A549 (cell line): ENCODE measurements at regions not wholly inside any gene's neighbourhood (a gene's known extent, or its start where the extent isn't known, plus 50 kb on each side); places are given as distances from the start of the nearest gene placed in this dataset.
A peak's percentile ranks its signal among the peaks of the same experiment; 100 is the strongest.

ENCODE experiments used
- ATAC-seq, 2 experiments: fragments of 200-7000 bp in 1 of 2; fragments of >200 bp in 1 of 2; cut with Nextera tagmentation in 1 of 2; cut with Tn5 transposase in 1 of 2; 3 replicates each; pipeline versions ENCODE4 v1.8.0 to v1.9.1; 2018 to 2020; ENCODE audit warnings: mild to moderate bottlenecking in 1 of 2, moderate library complexity in 1 of 2
- CTCF ChIA-PET: fragments of 300-600 bp; sonication (Branson Sonifier 250); formaldehyde crosslinking; extraction: SDS; loops from one replicate; lab custom pipeline; 2021; ENCODE audit warnings: antibody characterized with exemption, inconsistent platforms; lab: Yijun Ruan, JAX
- POLR2A ChIA-PET: fragments of 350-600 bp; formaldehyde crosslinking; extraction: SDS; loops from one replicate; lab custom pipeline; 2021; ENCODE audit warnings: antibody characterized with exemption, inconsistent platforms; lab: Yijun Ruan, JAX
- DNase-seq, 2 experiments: peaks; one replicate each; pipeline versions ENCODE4 v3.0.0 to v3.0.0-alpha.2; 2011 to 2016; ENCODE audit warnings: low read depth in 1 of 2, low spot score in 1 of 2
- FAIRE-seq: peaks from 2 replicates; lab custom pipeline; 2011; peaks lifted over from hg19 to GRCh38; lab: Jason Lieb, UNC
- H3K27ac ChIP-seq, 2 experiments: fragments of >200 bp; sonication (Bioruptor Twin); formaldehyde crosslinking; 3 replicates each; pipeline ENCODE4 v1.5.1; 2016 to 2017
- H3K4me1 ChIP-seq: fragments of >200 bp; sonication (Bioruptor Twin); formaldehyde crosslinking; 3 replicates; pipeline ENCODE4 v1.6.1; 2016
- H3K4me2 ChIP-seq: fragments of >200 bp; sonication (Bioruptor Twin); formaldehyde crosslinking; 3 replicates; pipeline ENCODE4 v1.6.1; 2016
- H3K4me3 ChIP-seq: fragments of >200 bp; sonication (Bioruptor Twin); formaldehyde crosslinking; 3 replicates; pipeline ENCODE4 v1.5.1; 2016
- H3K9me3 ChIP-seq: fragments of >200 bp; sonication (Bioruptor Twin); formaldehyde crosslinking; 3 replicates; pipeline ENCODE4 v1.6.1; 2016
- BHLHE40 ChIP-seq: IDR thresholded peaks from 2 replicates; pipeline ENCODE4 v1.6.1; 2012; ENCODE audit warnings: low read depth, low read length, inconsistent platforms
- CBX2 ChIP-seq: fragments of 200-600 bp; sonication (generic); IDR thresholded peaks from 2 replicates; pipeline ENCODE4 v1.6.1; 2016; ENCODE audit warnings: low read depth, mild to moderate bottlenecking, borderline replicate concordance
- CBX8 ChIP-seq: fragments of 200-600 bp; sonication (generic); IDR thresholded peaks from 2 replicates; pipeline ENCODE4 v1.6.1; 2016
- CHD2 ChIP-seq: fragments of 150-350 bp; IDR thresholded peaks from 2 replicates; pipeline ENCODE4 v1.6.1; 2014; ENCODE audit warnings: low read length; ENCODE audit not compliant: partially characterized antibody
- CHD4 ChIP-seq: fragments of 200-600 bp; sonication (generic); IDR thresholded peaks from 2 replicates; pipeline ENCODE4 v1.6.1; 2016; ENCODE audit warnings: antibody characterized with exemption, mild to moderate bottlenecking, borderline replicate concordance
- EHF ChIP-seq: fragments of 250-450 bp; sonication (Bioruptor Pico); IDR thresholded peaks from 2 replicates; pipeline ENCODE4 v1.5.0; 2020; ENCODE audit warnings: mild to moderate bottlenecking
- ESRRA ChIP-seq: fragments of 150-350 bp; IDR thresholded peaks from 2 replicates; pipeline ENCODE4 v1.6.1; 2014; ENCODE audit warnings: mild to moderate bottlenecking, low read length, borderline replicate concordance
- FOSB ChIP-seq: fragments of 250-450 bp; sonication (Bioruptor Pico); IDR thresholded peaks from 2 replicates; pipeline ENCODE4 v1.5.0; 2020; ENCODE audit warnings: mild to moderate bottlenecking, moderate library complexity
- FOXS1 ChIP-seq: fragments of 250-450 bp; sonication (Bioruptor Pico); IDR thresholded peaks from 2 replicates; pipeline ENCODE4 v1.5.0; 2020; ENCODE audit warnings: mild to moderate bottlenecking, moderate library complexity
- HOXB13 ChIP-seq: fragments of 250-450 bp; sonication (Bioruptor Pico); IDR thresholded peaks from 2 replicates; pipeline ENCODE4 v1.5.0; 2020; ENCODE audit warnings: low read depth, mild to moderate bottlenecking, moderate library complexity
- KDM1A ChIP-seq: fragments of 200-600 bp; sonication (generic); IDR thresholded peaks from 2 replicates; pipeline ENCODE4 v1.6.1; 2016; ENCODE audit warnings: low read depth, mild to moderate bottlenecking
- KDM5A ChIP-seq: fragments of 200-600 bp; sonication (generic); IDR thresholded peaks from 2 replicates; pipeline ENCODE4 v1.6.1; 2016; ENCODE audit warnings: antibody characterized with exemption, mild to moderate bottlenecking
- MAZ ChIP-seq: fragments of 150-350 bp; IDR thresholded peaks from 2 replicates; pipeline ENCODE4 v1.6.1; 2014; ENCODE audit warnings: antibody characterized with exemption, low read depth, low read length, borderline replicate concordance
- NPAS2 ChIP-seq: fragments of 250-450 bp; sonication (Bioruptor Pico); IDR thresholded peaks from 2 replicates; pipeline ENCODE4 v1.8.0; 2022; ENCODE audit warnings: mild to moderate bottlenecking, moderate library complexity, borderline replicate concordance
- POLR2AphosphoS2 ChIP-seq: conservative IDR thresholded peaks from 2 replicates; pipeline ENCODE4 v1.6.1; 2012; ENCODE audit warnings: low read length, improper control_type of control experiment, inconsistent platforms
- RAD21 ChIP-seq, 2 experiments: fragments of >200 bp in 1 of 2; sonication (Bioruptor Twin) in 1 of 2; formaldehyde crosslinking in 1 of 2; IDR thresholded peaks in 1 of 2; conservative IDR thresholded peaks in 1 of 2; 2 replicates in 1 of 2; 3 replicates in 1 of 2; pipeline ENCODE4 v1.6.1; 2012 to 2018; ENCODE audit warnings: inconsistent platforms in 1 of 2
- RCOR1 ChIP-seq: fragments of 150-350 bp; IDR thresholded peaks from 2 replicates; pipeline ENCODE4 v1.6.1; 2014; ENCODE audit warnings: antibody characterized with exemption, low read length, low read depth
- RFX5 ChIP-seq: fragments of 450-650 bp; IDR thresholded peaks from 2 replicates; pipeline ENCODE4 v1.7.1; 2014; ENCODE audit warnings: antibody characterized with exemption, mild to moderate bottlenecking, moderate library complexity
- TFCP2L1 ChIP-seq: fragments of 250-450 bp; sonication (Bioruptor Pico); IDR thresholded peaks from 2 replicates; pipeline ENCODE4 v1.5.0; 2021; ENCODE audit warnings: mild to moderate bottlenecking
- ZFP36 ChIP-seq: fragments of 450-650 bp; IDR thresholded peaks from 2 replicates; pipeline ENCODE4 v1.6.1; 2014; ENCODE audit warnings: borderline replicate concordance; ENCODE audit not compliant: partially characterized antibody
- ZSCAN20 ChIP-seq: fragments of 250-450 bp; sonication (Bioruptor Pico); IDR thresholded peaks from 2 replicates; pipeline ENCODE4 v1.8.0; 2022; ENCODE audit warnings: mild to moderate bottlenecking, moderate library complexity
- WGBS: methylation state at CpG from one replicate; pipeline ENCODE4 v1.1.6; 2017; ENCODE audit errors: missing lambda C conversion rate; 5-methylcytosine and 5-hydroxymethylcytosine counted together
- TF ChIP-seq, protein P1 (sequence below): fragments of >200 bp; sonication (Bioruptor Twin); formaldehyde crosslinking; IDR thresholded peaks from 3 replicates; pipeline ENCODE4 v1.5.1; 2016
- TF ChIP-seq, protein P2 (sequence below): fragments of 250-450 bp; sonication (Bioruptor Pico); IDR thresholded peaks from 2 replicates; pipeline ENCODE4 v1.5.0; 2020; ENCODE audit warnings: low read depth, mild to moderate bottlenecking, moderate library complexity
- TF ChIP-seq, protein P3 (sequence below): fragments of 150-350 bp; IDR thresholded peaks from 2 replicates; pipeline ENCODE4 v1.6.1; 2014; ENCODE audit warnings: low read depth, mild to moderate bottlenecking, low read length
- TF ChIP-seq, protein P4 (sequence below): IDR thresholded peaks from 2 replicates; pipeline ENCODE4 v1.6.1; 2012

- POLR2A ChIA-PET, result no interaction called here
- no peak for TF ChIP-seq CBX8
- no peak for TF ChIP-seq POLR2AphosphoS2
- TF ChIP-seq FOSB (CRISPR knock-in tag), result no peak
- TF ChIP-seq HOXB13 (CRISPR knock-in tag), result no peak
- TF ChIP-seq RFX5, result no peak
- no peak for TF ChIP-seq BHLHE40
- TF ChIP-seq CHD2, result no peak
- TF ChIP-seq MAZ, result no peak
- TF ChIP-seq, protein P1, sequence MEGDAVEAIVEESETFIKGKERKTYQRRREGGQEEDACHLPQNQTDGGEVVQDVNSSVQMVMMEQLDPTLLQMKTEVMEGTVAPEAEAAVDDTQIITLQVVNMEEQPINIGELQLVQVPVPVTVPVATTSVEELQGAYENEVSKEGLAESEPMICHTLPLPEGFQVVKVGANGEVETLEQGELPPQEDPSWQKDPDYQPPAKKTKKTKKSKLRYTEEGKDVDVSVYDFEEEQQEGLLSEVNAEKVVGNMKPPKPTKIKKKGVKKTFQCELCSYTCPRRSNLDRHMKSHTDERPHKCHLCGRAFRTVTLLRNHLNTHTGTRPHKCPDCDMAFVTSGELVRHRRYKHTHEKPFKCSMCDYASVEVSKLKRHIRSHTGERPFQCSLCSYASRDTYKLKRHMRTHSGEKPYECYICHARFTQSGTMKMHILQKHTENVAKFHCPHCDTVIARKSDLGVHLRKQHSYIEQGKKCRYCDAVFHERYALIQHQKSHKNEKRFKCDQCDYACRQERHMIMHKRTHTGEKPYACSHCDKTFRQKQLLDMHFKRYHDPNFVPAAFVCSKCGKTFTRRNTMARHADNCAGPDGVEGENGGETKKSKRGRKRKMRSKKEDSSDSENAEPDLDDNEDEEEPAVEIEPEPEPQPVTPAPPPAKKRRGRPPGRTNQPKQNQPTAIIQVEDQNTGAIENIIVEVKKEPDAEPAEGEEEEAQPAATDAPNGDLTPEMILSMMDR, result no peak
- TF ChIP-seq, protein P2, sequence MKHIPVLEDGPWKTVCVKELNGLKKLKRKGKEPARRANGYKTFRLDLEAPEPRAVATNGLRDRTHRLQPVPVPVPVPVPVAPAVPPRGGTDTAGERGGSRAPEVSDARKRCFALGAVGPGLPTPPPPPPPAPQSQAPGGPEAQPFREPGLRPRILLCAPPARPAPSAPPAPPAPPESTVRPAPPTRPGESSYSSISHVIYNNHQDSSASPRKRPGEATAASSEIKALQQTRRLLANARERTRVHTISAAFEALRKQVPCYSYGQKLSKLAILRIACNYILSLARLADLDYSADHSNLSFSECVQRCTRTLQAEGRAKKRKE (CRISPR knock-in tag), result no peak
- no peak for TF ChIP-seq KDM5A
- TF ChIP-seq, protein P3, sequence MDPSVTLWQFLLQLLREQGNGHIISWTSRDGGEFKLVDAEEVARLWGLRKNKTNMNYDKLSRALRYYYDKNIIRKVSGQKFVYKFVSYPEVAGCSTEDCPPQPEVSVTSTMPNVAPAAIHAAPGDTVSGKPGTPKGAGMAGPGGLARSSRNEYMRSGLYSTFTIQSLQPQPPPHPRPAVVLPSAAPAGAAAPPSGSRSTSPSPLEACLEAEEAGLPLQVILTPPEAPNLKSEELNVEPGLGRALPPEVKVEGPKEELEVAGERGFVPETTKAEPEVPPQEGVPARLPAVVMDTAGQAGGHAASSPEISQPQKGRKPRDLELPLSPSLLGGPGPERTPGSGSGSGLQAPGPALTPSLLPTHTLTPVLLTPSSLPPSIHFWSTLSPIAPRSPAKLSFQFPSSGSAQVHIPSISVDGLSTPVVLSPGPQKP, result no peak
- no peak overlapping the region for H3K4me3 ChIP-seq
- DNase-seq, result no peak
- CTCF ChIA-PET, result interaction anchor here (1.7 kb wide), 1 partner anchor 10 kb away, joined by 5 read pairs; no protein-coding TSS in a partner anchor
- no peaks in the 10 kb centered on the region for H3K9me3 ChIP-seq
- H3K4me1 ChIP-seq, result peaks cover 22% of the 10 kb centered on the region
- 92% methylated on average over 14 of the region's 16 CpGs for WGBS
- no peak overlapping the region for H3K4me2 ChIP-seq
- peak overlapping the region in 1 of 2 experiments; percentile 97; a peak in 4 of 6 replicates for H3K27ac ChIP-seq
- no peak for ATAC-seq
- no peak for FAIRE-seq
Measured at GRCh38 chr14:101471723-101472517, 89.4 kb upstream of the DIO3 start.

GRCh38 chr14:101472518-101472849, 88.8 kb upstream of the DIO3 start:
- no peak for ATAC-seq
- peak overlapping the region in 1 of 2 experiments; percentile 97; a peak in 3 of 6 replicates for H3K27ac ChIP-seq
- no peaks in the 10 kb centered on the region for H3K9me3 ChIP-seq
- CTCF ChIA-PET, result interaction anchor here (1.7 kb wide), 1 partner anchor 10 kb away, joined by 5 read pairs; no protein-coding TSS in a partner anchor
- H3K4me2 ChIP-seq, result no peak overlapping the region
- POLR2A ChIA-PET, result no interaction called here
- H3K4me1 ChIP-seq, result peaks cover 26% of the 10 kb centered on the region
- 85% methylated on average over 6 of the region's 6 CpGs for WGBS
- no peak overlapping the region for H3K4me3 ChIP-seq
- TF ChIP-seq CBX2 (no peak), NPAS2 (CRISPR knock-in tag) (no peak), CBX8 (no peak), TFCP2L1 (no peak), RCOR1 (no peak), CHD4 (no peak), KDM1A (no peak), ESRRA (no peak), EHF (CRISPR knock-in tag) (no peak), RFX5 (no peak), RAD21 (conservative IDR thresholded peaks at IDR 0.05 in 1 of 2, IDR thresholded peaks at IDR 0.05 in 1 of 2) (no peak), FOXS1 (CRISPR knock-in tag) (no peak), ZSCAN20 (CRISPR knock-in tag) (no peak), ZFP36 (no peak), POLR2AphosphoS2 (no peak)
- TF ChIP-seq, protein P2 (CRISPR knock-in tag), result no peak
- TF ChIP-seq, protein P4, sequence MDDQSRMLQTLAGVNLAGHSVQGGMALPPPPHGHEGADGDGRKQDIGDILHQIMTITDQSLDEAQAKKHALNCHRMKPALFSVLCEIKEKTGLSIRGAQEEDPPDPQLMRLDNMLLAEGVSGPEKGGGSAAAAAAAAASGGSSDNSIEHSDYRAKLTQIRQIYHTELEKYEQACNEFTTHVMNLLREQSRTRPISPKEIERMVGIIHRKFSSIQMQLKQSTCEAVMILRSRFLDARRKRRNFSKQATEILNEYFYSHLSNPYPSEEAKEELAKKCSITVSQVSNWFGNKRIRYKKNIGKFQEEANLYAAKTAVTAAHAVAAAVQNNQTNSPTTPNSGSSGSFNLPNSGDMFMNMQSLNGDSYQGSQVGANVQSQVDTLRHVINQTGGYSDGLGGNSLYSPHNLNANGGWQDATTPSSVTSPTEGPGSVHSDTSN, result no peak
- TF ChIP-seq, protein P1, result no peak
- no peak for DNase-seq
- FAIRE-seq, result no peak
